Activated naive CD4-positive, alpha-beta T cell treated with anti-CD3 and anti-CD28 coated beads for 36 hours (primary cell): ENCODE measurements at regions not wholly inside any gene's neighbourhood (a gene's known extent, or its start where the extent isn't known, plus 50 kb on each side); places are given as distances from the start of the nearest gene placed in this dataset.

ENCODE experiments used
- CTCF ChIA-PET: fragments of 350-600 bp; sonication (Branson Sonifier 250); formaldehyde crosslinking; loops from one replicate; lab custom pipeline; 2021; ENCODE audit warnings: antibody characterized with exemption; lab: Charles Lee
- DNase-seq: peaks from one replicate; pipeline ENCODE4 v3.0.0-alpha.2; 2020
- H3K27ac Mint-ChIP-seq: one replicate; pipeline ENCODE4 v1.8.0; 2021; ENCODE audit warnings: mild to moderate bottlenecking, mixed read lengths
- H3K27me3 Mint-ChIP-seq: one replicate; pipeline ENCODE4 v1.8.0; 2021; ENCODE audit warnings: low read depth, mixed read lengths
- H3K36me3 Mint-ChIP-seq: one replicate; pipeline ENCODE4 v1.8.0; 2021; ENCODE audit warnings: low read depth, mixed read lengths
- H3K4me1 Mint-ChIP-seq: one replicate; pipeline ENCODE4 v1.8.0; 2021; ENCODE audit warnings: low read depth, mixed read lengths
- H3K4me3 Mint-ChIP-seq: one replicate; pipeline ENCODE4 v1.8.0; 2021; ENCODE audit warnings: mild to moderate bottlenecking, moderate library complexity, mixed read lengths
- H3K9me3 Mint-ChIP-seq: one replicate; pipeline ENCODE4 v1.8.0; 2021; ENCODE audit warnings: mixed read lengths
- intact Hi-C: fragments of 100-400 bp; cut with micrococcal nuclease; formaldehyde crosslinking; loops from one replicate; pipeline ENCODE4 v1.15.1; 2023

- CTCF ChIA-PET = interaction anchor here (1.3 kb wide), 1 partner anchor 9 kb away, joined by 3 read pairs; no protein-coding TSS in a partner anchor
- H3K4me1 Mint-ChIP-seq = no peaks in the 10 kb centered on the region
- no peak overlapping the region for H3K27ac Mint-ChIP-seq
- no peaks in the 10 kb centered on the region for H3K9me3 Mint-ChIP-seq
- no peak for DNase-seq
- no peaks in the 10 kb centered on the region for H3K36me3 Mint-ChIP-seq
- H3K27me3 Mint-ChIP-seq = no peaks in the 10 kb centered on the region
- no peak overlapping the region for H3K4me3 Mint-ChIP-seq
- intact Hi-C loops = no loop called here
Observed at GRCh38 chr1:88300752-88301263, 383.3 kb upstream of the PKN2 start.

- no peaks in the 10 kb centered on the region for H3K9me3 Mint-ChIP-seq
- intact Hi-C loops = loop anchor here (1.0 kb wide), 1 partner anchor 123 kb away; no protein-coding TSS in a partner anchor
- CTCF ChIA-PET = interaction anchor here (1.2 kb wide), 1 partner anchor 122 kb away, joined by 3 read pairs; no protein-coding TSS in a partner anchor
- H3K27ac Mint-ChIP-seq = no peak overlapping the region
- no peaks in the 10 kb centered on the region for H3K36me3 Mint-ChIP-seq
- no peak overlapping the region for H3K4me3 Mint-ChIP-seq
- H3K4me1 Mint-ChIP-seq = no peaks in the 10 kb centered on the region
- H3K27me3 Mint-ChIP-seq = no peaks in the 10 kb centered on the region
- no peak for DNase-seq
Observed at GRCh38 chr1:88302843-88303486, 381.1 kb upstream of the PKN2 start.

- no peak for DNase-seq
- Mint-ChIP-seq H3K4me3 (no peak overlapping the region), H3K27ac (no peak overlapping the region), H3K36me3 (no peaks in the 10 kb centered on the region), H3K9me3 (no peaks in the 10 kb centered on the region), H3K4me1 (no peaks in the 10 kb centered on the region), H3K27me3 (no peaks in the 10 kb centered on the region)
- CTCF ChIA-PET = no interaction called here
- intact Hi-C loops = no loop called here
Observed at GRCh38 chr1:88311265-88311664, 372.8 kb upstream of the PKN2 start.

- DNase-seq = no peak
- Mint-ChIP-seq H3K9me3 (no peaks in the 10 kb centered on the region), H3K36me3 (no peaks in the 10 kb centered on the region), H3K4me1 (no peaks in the 10 kb centered on the region), H3K27me3 (no peaks in the 10 kb centered on the region), H3K27ac (no peak overlapping the region), H3K4me3 (no peak overlapping the region)
- CTCF ChIA-PET = no interaction called here
- intact Hi-C loops = no loop called here
Observed at GRCh38 chr1:88311907-88312306, 372.2 kb upstream of the PKN2 start.

GRCh38 chr1:88317396-88317795 is 366.7 kb upstream of the PKN2 start:
- no peak overlapping the region for H3K27ac Mint-ChIP-seq
- DNase-seq = no peak
- H3K9me3 Mint-ChIP-seq = no peaks in the 10 kb centered on the region
- no peak overlapping the region for H3K4me3 Mint-ChIP-seq
- intact Hi-C loops = no loop called here
- H3K4me1 Mint-ChIP-seq = no peaks in the 10 kb centered on the region
- CTCF ChIA-PET = no interaction called here
- no peaks in the 10 kb centered on the region for H3K36me3 Mint-ChIP-seq
- peaks cover 5% of the 10 kb centered on the region for H3K27me3 Mint-ChIP-seq

GRCh38 chr1:88318740-88319139 is 365.3 kb upstream of the PKN2 start:
- CTCF ChIA-PET = interaction anchor here (1.2 kb wide), 1 partner anchor 138 kb away, joined by 4 read pairs; no protein-coding TSS in a partner anchor
- Mint-ChIP-seq H3K36me3 (no peaks in the 10 kb centered on the region), H3K9me3 (no peaks in the 10 kb centered on the region)

GRCh38 chr1:88320291-88320690 is 363.8 kb upstream of the PKN2 start:
- no peaks in the 10 kb centered on the region for H3K9me3 Mint-ChIP-seq
- CTCF ChIA-PET = no interaction called here
- no peaks in the 10 kb centered on the region for H3K4me1 Mint-ChIP-seq
- H3K4me3 Mint-ChIP-seq = no peak overlapping the region
- H3K27me3 Mint-ChIP-seq = peaks cover 5% of the 10 kb centered on the region
- intact Hi-C loops = no loop called here
- no peaks in the 10 kb centered on the region for H3K36me3 Mint-ChIP-seq
- no peak for DNase-seq
- H3K27ac Mint-ChIP-seq = no peak overlapping the region

More at GRCh38 chr1:88318740-88319139, 365.3 kb upstream of the PKN2 start:
- Mint-ChIP-seq H3K4me3 (no peak overlapping the region), H3K27me3 (peaks cover 5% of the 10 kb centered on the region), H3K27ac (no peak overlapping the region), H3K4me1 (no peaks in the 10 kb centered on the region)
- DNase-seq = no peak
- intact Hi-C loops = no loop called here

- Mint-ChIP-seq H3K36me3 (no peaks in the 10 kb centered on the region), H3K4me1 (no peaks in the 10 kb centered on the region), H3K27me3 (peaks cover 7% of the 10 kb centered on the region), H3K9me3 (no peaks in the 10 kb centered on the region), H3K27ac (no peak overlapping the region), H3K4me3 (no peak overlapping the region)
- CTCF ChIA-PET = no interaction called here
- DNase-seq = no peak
- intact Hi-C loops = no loop called here
Observed at GRCh38 chr1:88321706-88322105, 362.4 kb upstream of the PKN2 start.

- intact Hi-C loops = no loop called here
- H3K27ac Mint-ChIP-seq = no peak overlapping the region
- DNase-seq = no peak
- no peaks in the 10 kb centered on the region for H3K9me3 Mint-ChIP-seq
- CTCF ChIA-PET = no interaction called here
- no peaks in the 10 kb centered on the region for H3K36me3 Mint-ChIP-seq
- no peak overlapping the region for H3K4me3 Mint-ChIP-seq
- no peaks in the 10 kb centered on the region for H3K4me1 Mint-ChIP-seq
- H3K27me3 Mint-ChIP-seq = peaks cover 7% of the 10 kb centered on the region
Observed at GRCh38 chr1:88324899-88325298, 359.2 kb upstream of the PKN2 start.

- CTCF ChIA-PET = interaction anchor here (0.6 kb wide), 1 partner anchor 87 kb away, joined by 3 read pairs; no protein-coding TSS in a partner anchor
- intact Hi-C loops = no loop called here
- H3K4me1 Mint-ChIP-seq = no peaks in the 10 kb centered on the region
- no peaks in the 10 kb centered on the region for H3K36me3 Mint-ChIP-seq
- H3K9me3 Mint-ChIP-seq = no peaks in the 10 kb centered on the region
- peak; percentile 4 for DNase-seq
- peaks cover 2% of the 10 kb centered on the region for H3K27me3 Mint-ChIP-seq
- no peak overlapping the region for H3K27ac Mint-ChIP-seq
- no peak overlapping the region for H3K4me3 Mint-ChIP-seq
Observed at GRCh38 chr1:88327391-88328267, 356.4 kb upstream of the PKN2 start.

- H3K4me3 Mint-ChIP-seq = no peak overlapping the region
- intact Hi-C loops = no loop called here
- CTCF ChIA-PET = no interaction called here
- no peaks in the 10 kb centered on the region for H3K36me3 Mint-ChIP-seq
- H3K9me3 Mint-ChIP-seq = no peaks in the 10 kb centered on the region
- H3K4me1 Mint-ChIP-seq = no peaks in the 10 kb centered on the region
- no peak overlapping the region for H3K27ac Mint-ChIP-seq
- no peak for DNase-seq
- H3K27me3 Mint-ChIP-seq = peaks cover 2% of the 10 kb centered on the region
Observed at GRCh38 chr1:88330201-88330600, 353.9 kb upstream of the PKN2 start.

- intact Hi-C loops = no loop called here
- H3K4me3 Mint-ChIP-seq = no peak overlapping the region
- H3K27ac Mint-ChIP-seq = no peak overlapping the region
- no peaks in the 10 kb centered on the region for H3K36me3 Mint-ChIP-seq
- no peaks in the 10 kb centered on the region for H3K27me3 Mint-ChIP-seq
- CTCF ChIA-PET = no interaction called here
- DNase-seq = no peak
- no peaks in the 10 kb centered on the region for H3K9me3 Mint-ChIP-seq
- H3K4me1 Mint-ChIP-seq = no peaks in the 10 kb centered on the region
Observed at GRCh38 chr1:88333086-88333695, 350.9 kb upstream of the PKN2 start.
